Muscle layer of duodenum (tissue), 2 donors: ENCODE measurements at regions not wholly inside any gene's neighbourhood (a gene's known extent, or its start where the extent isn't known, plus 50 kb on each side); places are given as distances from the start of the nearest gene placed in this dataset.
"Not testable (repeated sequence)": the region's sequence is repeated elsewhere in the genome, so short reads cannot be mapped to it uniquely, and the experiment has no call there.

Source experiments
- H3K27ac ChIP-seq: one replicate; pipeline ENCODE4 v1.7.0; 2013; ENCODE audit warnings: mild to moderate bottlenecking, low read length
- H3K27me3 ChIP-seq: one replicate; pipeline ENCODE4 v1.7.0; 2013; ENCODE audit warnings: low read depth, mild to moderate bottlenecking, control low read depth, low read length
- H3K36me3 ChIP-seq, 2 donors: one replicate each; pipeline ENCODE4 v1.7.0; 2013; ENCODE audit warnings: low read length in 2 of 2, control low read depth in 1 of 2, mild to moderate bottlenecking in 1 of 2; ENCODE audit not compliant: insufficient read depth in 2 of 2, control insufficient read depth in 1 of 2
- H3K4me1 ChIP-seq, 2 donors: one replicate each; pipeline ENCODE4 v1.7.0; 2013; ENCODE audit warnings: low read length in 2 of 2, mild to moderate bottlenecking in 2 of 2, control low read depth in 1 of 2, moderate library complexity in 1 of 2; ENCODE audit not compliant: insufficient read depth in 2 of 2, control insufficient read depth in 1 of 2
- H3K4me3 ChIP-seq, 2 donors: one replicate each; pipeline ENCODE4 v1.7.0; 2013; ENCODE audit warnings: low read length in 2 of 2, low read depth in 1 of 2, mild to moderate bottlenecking in 1 of 2
- H3K9me3 ChIP-seq, 2 donors: one replicate each; pipeline ENCODE4 v1.7.0; 2013; ENCODE audit warnings: low read length in 2 of 2, control low read depth in 1 of 2, mild to moderate bottlenecking in 1 of 2; ENCODE audit not compliant: control insufficient read depth in 1 of 2
- donor health status: healthy.

DNA sequence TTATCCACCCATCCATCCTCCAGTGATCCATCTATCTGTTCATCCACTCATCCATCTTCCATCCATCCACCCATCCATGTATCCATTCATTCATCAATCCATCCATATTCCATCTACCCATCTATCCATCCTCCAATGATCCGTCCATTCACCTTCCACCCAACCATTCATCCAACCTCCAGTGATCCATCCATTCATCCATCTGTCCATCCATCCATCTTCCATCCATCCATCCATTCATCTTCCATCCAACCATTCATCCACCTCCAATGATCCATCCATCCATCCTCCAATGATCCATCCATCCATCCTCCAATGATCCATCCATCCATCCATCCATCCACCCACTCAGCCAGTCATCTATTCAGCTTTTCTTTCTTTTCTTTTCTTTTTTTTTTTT, 156.5 kb upstream of the WSCD1 start:
- no peaks in the 10 kb centered on the region for H3K27me3 ChIP-seq
- no peak overlapping the region for H3K4me3 ChIP-seq
- no peaks in the 10 kb centered on the region for H3K4me1 ChIP-seq
- H3K36me3 ChIP-seq, result no peaks in the 10 kb centered on the region
- H3K9me3 ChIP-seq, result peaks cover 0 to 8% of the 10 kb centered on the region in 2 donors
- no peak overlapping the region for H3K27ac ChIP-seq

DNA sequence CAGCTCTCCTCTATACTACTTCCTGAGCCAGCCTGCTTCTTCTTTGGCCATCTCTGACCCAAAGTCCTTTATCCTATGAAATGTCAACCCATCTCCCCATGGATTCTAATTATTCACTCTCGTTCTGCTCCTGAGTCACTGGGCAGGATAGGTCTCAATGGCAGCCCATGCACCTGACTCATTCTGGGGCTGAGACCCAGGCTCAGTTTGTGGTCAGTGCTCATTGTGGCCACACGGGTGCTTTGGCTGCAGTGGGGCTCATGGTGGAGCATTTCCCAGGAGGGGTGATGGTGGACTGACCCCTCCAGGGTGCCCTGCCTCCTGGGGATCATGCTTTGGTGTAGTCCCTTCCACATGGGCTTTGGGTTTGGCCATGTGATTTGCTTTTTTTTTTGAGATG, 154.8 kb upstream of the WSCD1 start:
- Histone ChIP-seq H3K27ac (no peak overlapping the region), H3K9me3 (peaks cover 0 to 3% of the 10 kb centered on the region in 2 donors), H3K4me1 (no peaks in the 10 kb centered on the region), H3K4me3 (no peak overlapping the region), H3K36me3 (no peaks in the 10 kb centered on the region), H3K27me3 (no peaks in the 10 kb centered on the region)

DNA sequence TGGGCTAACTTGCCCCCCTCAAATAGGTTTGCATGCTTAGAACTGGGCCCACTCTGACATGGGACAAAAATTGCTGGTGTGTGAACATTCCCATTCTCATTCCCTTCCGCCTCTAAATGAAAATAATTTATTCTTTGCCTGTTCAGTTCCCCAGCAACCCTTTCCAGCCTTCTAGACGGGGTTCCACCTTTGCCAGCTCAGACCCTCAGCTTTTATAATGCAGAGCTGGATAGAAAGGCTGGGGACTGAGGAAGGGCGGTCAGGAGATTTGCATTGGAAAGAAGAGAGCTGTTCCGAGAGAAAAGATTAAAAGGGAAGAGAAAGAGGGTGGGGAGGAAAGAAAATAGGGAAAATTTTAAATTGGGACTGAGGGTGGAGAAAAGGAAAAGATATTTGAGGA, 151.1 kb upstream of the WSCD1 start:
- H3K4me3 ChIP-seq, result no peak overlapping the region
- no peaks in the 10 kb centered on the region for H3K9me3 ChIP-seq
- no peaks in the 10 kb centered on the region for H3K4me1 ChIP-seq
- H3K27me3 ChIP-seq, result no peaks in the 10 kb centered on the region
- no peak overlapping the region for H3K27ac ChIP-seq
- H3K36me3 ChIP-seq, result no peaks in the 10 kb centered on the region

DNA sequence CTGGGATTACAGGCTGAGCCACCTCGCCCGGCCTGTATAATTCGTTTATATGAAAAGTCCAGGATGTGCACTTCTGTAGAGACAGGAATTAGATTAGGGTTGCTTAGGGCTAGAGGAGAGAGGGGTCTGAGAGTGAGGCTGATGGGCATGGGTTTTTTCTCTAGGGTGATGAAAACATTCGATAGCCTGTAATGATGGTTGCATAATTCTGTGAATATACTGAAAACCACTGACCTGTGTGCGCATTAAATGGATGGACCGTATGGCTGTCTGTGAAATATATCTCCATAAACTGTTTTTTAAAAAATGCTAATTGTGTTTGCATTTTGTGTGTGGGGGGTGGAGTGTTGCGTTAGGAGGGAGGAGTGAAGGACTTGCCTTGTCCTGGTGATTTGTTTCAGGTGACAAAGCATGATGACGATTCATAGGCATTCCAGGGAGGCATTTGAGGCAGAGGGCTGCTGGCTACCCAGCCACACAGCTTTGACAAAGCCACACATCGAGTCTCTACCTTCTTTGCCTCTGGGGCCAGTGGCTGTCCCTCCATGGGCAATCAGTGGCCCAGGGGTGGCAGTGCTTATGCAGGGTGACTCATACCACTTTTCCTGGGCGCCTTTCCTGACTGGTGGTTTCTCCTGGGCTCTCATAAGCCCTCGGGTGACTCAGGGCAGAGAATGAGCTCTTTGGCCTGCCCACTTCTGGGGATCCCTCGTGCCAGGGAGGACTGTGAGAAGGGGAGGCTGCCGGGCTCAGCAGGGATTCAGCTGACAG, 148.5 kb upstream of the WSCD1 start:
- Histone ChIP-seq H3K27me3 (no peaks in the 10 kb centered on the region), H3K4me3 (no peak overlapping the region), H3K4me1 (no peaks in the 10 kb centered on the region), H3K27ac (no peak overlapping the region), H3K36me3 (no peaks in the 10 kb centered on the region), H3K9me3 (no peaks in the 10 kb centered on the region)

DNA sequence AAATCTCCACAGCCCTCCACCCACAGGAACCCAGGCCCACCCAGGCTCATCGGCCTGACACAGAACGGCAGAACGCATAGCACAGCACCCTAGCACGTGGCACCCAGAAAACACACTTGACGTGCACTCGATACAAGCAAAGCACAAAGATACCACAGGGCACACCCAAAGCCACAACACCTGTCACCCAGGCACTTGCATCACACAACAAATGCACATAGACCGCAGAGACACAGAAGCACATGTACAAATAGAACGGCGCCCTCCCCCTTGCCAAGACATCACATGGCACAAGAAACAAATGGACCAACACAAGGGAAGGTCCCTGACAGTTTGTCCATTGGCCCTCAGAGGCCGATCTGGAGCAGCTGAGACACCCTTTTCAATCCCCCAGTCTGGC, 147.7 kb upstream of the WSCD1 start:
- no peak overlapping the region for H3K27ac ChIP-seq
- H3K27me3 ChIP-seq, result no peaks in the 10 kb centered on the region
- H3K36me3 ChIP-seq, result no peaks in the 10 kb centered on the region
- H3K4me3 ChIP-seq, result no peak overlapping the region
- no peaks in the 10 kb centered on the region for H3K4me1 ChIP-seq
- H3K9me3 ChIP-seq, result no peaks in the 10 kb centered on the region

DNA sequence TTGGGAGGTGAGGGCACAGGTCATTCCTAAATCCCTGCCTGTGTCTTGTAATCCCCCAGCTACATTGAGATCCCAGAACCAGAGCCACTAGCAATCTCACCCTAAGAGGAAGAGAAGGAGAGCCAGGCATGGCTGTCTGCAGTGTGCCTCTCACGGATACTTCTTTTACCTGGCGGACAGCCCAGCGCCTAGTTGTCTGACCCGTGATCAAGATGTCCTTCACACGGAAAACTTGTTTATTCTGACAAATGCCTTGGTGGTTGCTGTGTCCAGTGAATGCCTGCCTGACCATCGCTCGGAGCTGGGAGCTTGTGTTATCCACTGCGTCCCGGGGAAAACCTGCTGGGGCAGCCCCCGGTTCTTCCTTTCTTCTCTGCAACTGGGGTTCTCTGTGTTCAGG, 140.5 kb upstream of the WSCD1 start:
- H3K36me3 ChIP-seq, result no peaks in the 10 kb centered on the region
- H3K9me3 ChIP-seq, result no peaks in the 10 kb centered on the region
- H3K27ac ChIP-seq, result no peak overlapping the region
- no peaks in the 10 kb centered on the region for H3K27me3 ChIP-seq
- H3K4me1 ChIP-seq, result no peaks in the 10 kb centered on the region
- H3K4me3 ChIP-seq, result no peak overlapping the region

DNA sequence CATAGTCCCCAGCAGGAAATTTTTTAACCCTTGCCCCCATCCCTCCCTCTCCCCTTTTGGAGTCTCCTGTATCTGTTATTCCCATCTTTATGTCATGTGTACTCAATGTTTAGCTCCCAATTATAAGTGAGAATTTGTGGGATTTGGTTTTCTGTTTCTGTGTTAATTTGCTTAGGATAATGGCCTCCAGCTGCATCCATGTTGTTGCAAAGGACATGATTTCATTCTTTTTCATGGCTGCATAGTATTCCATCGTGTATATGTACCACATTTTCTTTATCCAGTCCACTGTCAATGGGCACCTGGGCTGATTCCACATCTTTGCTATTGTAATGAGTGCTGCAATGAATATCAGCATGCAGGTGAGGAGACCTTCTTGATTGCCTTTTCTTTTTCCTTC, 139.6 kb upstream of the WSCD1 start:
- H3K4me1 ChIP-seq, H3K27ac ChIP-seq, H3K4me3 ChIP-seq, H3K36me3 ChIP-seq, H3K27me3 ChIP-seq, H3K9me3 ChIP-seq: not testable (repeated sequence)

DNA sequence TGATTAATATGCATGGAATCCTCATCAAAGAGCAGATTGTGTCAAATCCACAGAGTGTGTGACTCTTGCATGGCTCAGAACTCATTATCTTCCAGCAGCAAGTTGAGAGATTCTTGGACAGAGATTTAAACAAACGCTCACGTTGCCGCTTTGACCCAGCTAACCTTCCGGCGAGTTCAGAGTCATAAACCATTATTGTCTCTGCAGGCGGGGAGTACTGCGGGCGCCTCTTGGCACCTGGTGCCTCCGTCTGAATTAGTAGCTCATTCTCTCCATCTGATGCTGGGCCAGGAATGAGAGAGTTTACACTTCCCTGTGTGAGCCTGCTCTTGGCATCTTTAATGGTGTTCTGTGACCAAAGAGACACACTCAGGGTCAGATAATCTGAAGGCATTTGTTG, 138.6 kb upstream of the WSCD1 start:
- Histone ChIP-seq H3K27me3 (no peaks in the 10 kb centered on the region), H3K4me3 (no peak overlapping the region), H3K27ac (no peak overlapping the region), H3K4me1 (no peaks in the 10 kb centered on the region), H3K36me3 (no peaks in the 10 kb centered on the region), H3K9me3 (no peaks in the 10 kb centered on the region)

DNA sequence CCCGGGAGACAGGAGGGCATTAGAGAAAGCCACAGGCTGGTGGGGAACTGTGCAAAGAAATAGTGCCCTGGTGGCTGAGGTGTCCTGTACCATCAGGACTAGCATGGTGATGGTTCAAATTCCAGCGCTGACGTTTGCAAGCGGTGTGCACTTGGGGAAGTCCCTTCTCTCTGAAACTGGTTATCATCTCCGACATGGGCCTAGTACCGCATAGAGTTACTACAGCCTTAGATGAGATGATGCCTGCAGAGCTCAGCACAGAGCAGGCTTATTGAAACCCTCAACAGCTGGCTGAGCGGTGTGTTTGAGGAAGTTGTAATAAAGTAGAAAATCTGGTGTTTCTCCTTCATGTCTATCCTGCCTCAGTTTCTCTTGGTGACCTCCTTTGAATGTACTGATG, 136.7 kb upstream of the WSCD1 start:
- Histone ChIP-seq H3K4me3 (no peak overlapping the region), H3K27ac (no peak overlapping the region), H3K4me1 (no peaks in the 10 kb centered on the region), H3K27me3 (no peaks in the 10 kb centered on the region), H3K36me3 (no peaks in the 10 kb centered on the region), H3K9me3 (no peaks in the 10 kb centered on the region)

DNA sequence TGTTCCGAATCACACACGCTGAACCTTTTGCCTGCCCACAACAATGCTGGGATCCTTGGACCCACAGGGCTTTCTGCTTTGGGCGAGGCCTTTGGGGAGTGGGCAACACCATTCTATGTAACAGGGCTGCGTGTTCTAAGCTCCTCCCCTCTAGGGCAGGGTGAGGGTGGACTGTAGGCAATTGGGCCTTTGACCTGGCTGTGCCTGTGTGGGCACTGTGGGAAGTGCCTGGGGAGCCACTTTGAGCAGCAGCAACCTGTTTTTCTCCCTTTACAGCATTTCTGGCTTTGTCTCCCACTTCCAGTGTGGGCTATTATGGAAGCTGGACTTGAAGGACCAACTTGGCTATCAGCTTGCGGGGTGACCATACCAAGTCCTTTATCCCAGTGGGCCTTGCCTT, 128.9 kb upstream of the WSCD1 start:
- Histone ChIP-seq H3K9me3 (no peaks in the 10 kb centered on the region), H3K27me3 (peaks cover 3% of the 10 kb centered on the region), H3K27ac (no peak overlapping the region), H3K4me3 (no peak overlapping the region), H3K4me1 (no peaks in the 10 kb centered on the region), H3K36me3 (no peaks in the 10 kb centered on the region)

DNA sequence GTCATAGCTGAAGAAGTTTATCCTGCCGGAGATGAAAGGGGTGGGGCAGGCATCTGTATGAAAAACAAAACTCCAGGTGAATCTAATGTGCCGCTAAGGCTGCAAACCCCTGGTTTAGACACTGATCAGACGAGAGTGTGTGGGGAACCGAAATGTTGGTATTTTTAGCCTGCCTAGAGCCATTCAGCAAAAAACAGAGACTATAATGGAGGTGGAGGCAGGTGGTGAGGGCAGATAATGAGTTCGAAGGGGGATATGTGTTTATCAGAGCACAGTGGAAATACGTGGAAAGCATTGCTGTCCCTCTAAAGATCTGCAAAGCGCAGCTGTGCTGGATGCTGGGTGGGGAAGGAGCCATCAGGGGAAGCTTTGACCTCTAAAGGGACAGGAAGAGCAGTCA, 127.5 kb upstream of the WSCD1 start:
- no peaks in the 10 kb centered on the region for H3K36me3 ChIP-seq
- H3K27ac ChIP-seq, result no peak overlapping the region
- H3K4me1 ChIP-seq, result no peaks in the 10 kb centered on the region
- H3K4me3 ChIP-seq, result no peak overlapping the region
- H3K27me3 ChIP-seq, result peaks cover 3% of the 10 kb centered on the region
- no peaks in the 10 kb centered on the region for H3K9me3 ChIP-seq

DNA sequence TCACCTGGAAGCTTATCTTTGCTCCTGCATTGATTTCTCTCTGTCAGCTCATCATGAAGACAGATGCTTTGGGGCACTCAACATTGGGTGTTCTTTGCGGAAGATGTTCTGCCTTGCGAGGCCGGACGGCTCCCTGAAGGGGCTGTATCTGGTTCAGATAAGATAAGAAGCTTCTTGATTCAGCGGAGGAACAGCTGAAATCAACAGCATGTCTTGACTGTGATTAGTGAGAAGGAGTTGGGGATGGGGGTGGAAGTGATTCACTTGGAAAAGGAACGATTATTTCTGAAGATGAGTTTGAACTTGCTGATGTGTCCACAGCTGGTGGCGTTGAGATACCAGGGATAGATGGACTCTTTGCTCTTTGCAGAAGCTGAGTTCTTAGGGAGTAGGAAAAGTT, 126.9 kb upstream of the WSCD1 start:
- H3K36me3 ChIP-seq, result no peaks in the 10 kb centered on the region
- peaks cover 3% of the 10 kb centered on the region for H3K27me3 ChIP-seq
- no peak overlapping the region for H3K4me3 ChIP-seq
- H3K27ac ChIP-seq, result no peak overlapping the region
- H3K9me3 ChIP-seq, result peaks cover 0 to 1% of the 10 kb centered on the region in 2 donors
- no peaks in the 10 kb centered on the region for H3K4me1 ChIP-seq
